GM18868 (cell line): ENCODE measurements at regions not wholly inside any gene's neighbourhood (a gene's known extent, or its start where the extent isn't known, plus 50 kb on each side); places are given as distances from the start of the nearest gene placed in this dataset.

Experiments used
- ATAC-seq: cut with Tn5 transposase; IDR thresholded peaks from one replicate; pipeline ENCODE4 v1.9.1; 2021; ENCODE audit warnings: mild to moderate bottlenecking, moderate library complexity; ENCODE audit not compliant: unreplicated experiment

DNA sequence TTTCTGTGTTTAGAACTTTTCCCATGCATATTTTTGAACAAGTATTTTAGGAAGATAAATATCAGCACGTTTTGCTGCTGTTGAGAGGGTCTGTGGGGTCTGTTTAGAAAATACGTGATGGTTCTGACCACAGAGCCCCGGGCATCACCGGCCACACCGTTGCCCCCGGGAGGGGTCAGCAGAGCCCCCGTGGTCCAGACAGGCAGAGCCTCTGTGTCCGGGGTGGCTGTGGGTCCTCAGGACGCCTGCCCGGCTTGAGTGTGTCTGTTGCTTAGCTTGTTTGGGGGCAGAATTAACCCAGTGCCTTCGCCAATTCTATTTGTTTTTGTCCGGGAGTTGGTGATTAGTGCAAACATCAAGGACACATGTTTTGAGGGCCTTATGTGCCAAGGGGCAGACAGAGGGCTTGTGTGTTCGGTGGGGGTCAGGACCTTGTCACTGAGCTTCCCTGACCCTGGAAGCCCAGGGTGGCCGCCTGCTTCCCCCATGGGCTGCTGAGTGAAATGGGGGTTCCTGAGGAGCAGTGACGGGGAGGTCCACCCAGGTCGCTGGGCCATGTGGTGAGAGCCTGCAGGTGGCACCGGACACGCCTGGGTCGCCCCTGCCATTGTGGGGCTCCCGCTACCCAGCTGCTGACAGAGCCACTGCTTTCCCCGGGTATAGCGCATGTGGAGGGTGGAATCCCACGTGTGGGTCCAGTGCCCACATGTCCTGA, 122.2 kb downstream of the SIK1 start:
- ATAC-seq = no peak

DNA sequence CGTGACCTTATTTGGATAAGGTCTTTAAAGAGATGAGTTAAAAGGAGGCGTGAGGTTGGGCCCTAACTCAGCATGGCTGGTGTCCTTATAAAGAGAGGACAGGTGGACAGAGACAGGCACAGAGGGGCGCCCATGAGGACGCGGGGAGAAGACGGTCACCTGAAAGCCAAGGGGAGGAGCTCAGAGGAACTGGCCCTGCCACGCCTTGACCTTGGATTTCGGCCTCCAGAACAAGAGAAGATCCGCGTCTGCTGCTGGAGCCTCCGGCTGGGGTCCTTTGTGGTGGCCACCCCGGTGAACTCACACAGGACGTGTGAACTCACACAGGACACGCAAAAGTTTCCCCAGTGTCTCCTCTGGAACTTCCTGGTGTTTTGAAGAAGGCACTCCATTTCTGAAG, 122.7 kb downstream of the SIK1 start:
- ATAC-seq = no peak

DNA sequence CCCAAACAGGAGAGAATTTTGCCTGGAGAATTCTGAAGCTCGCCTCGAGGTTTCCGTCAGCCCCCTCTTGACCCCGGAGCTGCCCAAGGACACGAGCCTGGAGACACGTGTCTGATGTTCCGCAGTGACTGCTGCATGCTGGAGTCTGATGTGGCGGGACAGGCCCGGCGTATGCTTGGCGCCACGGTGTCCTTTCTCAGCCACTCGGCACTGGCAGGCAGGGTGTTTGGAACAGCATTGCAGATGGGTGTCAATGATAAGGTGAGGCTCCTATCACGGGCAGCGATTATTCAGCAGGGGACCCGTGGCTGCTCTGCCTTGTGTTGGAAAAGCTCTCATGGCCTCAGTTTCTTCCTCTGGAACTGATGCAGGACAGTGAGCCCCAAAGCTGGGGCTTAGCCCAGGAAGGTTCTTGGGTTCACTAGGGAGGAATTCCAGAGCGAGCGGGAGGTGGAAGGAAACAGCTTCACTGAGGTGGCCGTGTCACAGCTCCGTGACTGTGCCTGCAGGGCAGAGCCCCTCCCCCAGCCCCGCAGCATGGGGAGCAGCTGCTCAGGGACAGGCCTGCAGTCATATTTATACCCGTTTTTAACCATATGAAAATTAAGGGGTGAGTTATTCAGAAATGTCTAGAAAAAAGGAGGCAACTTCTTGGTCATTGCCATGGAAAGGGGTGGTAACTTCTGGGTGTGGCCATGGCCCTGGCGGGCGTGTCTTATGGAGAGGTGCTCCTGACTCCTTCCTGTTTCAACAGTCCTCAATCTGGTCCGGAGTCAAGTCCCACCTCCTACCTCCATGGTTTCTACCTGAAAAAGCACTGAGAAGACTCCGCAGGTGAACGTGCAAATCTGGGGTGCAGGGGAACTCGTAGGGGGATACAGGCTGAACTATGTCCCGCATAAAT, 123.4 kb downstream of the SIK1 start:
- ATAC-seq = no peak

DNA sequence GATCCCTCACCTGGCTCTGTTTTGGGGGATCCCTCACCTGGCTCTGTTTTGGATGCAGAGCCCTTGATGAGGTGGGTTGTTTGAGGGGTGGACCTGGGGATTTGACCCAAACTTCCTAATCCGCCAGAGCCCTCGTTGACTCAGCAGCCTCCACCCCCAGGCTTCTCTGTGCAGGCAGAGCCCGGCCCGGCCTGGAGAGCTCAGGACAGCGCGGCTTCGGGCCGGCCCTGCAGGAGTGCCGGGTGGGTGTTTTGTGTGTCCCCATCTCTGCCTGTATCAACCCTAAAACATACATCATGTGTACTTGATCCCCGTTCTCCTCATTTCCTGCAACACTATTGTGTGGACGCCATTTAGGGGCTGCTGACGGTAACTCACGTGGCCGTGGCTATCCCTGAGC, 124.2 kb downstream of the SIK1 start:
- ATAC-seq = no peak

DNA sequence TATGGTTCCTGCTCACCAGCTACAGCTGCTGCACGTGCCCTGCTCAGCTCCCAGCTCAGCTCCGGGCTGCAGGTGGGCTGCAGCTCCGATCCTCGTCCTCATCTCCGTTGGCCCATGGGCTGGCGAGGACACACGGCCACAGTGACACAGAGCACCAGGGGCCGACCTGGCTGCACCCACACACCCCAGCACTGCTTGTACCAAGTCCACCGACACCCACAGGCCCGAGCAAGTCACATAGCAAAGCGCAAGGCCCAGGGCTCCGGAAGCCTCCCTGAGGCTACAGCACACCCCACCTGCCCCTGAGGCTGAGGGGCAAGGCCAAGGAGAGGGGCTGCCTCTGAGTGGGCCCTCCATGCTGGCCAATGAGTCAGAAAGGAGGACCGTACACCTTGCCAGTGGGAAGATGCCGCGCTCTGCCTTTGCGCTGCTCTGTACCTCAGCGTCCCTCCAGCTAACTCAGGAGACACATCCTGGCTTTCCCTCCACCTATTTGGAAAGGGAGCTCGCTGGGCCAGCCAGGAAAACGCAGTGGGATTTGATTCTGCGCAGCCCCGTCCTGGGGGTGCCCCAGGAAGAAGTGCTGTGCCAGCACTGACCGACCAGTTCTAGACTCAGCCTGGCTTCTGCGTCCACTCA, 124.8 kb downstream of the SIK1 start:
- ATAC-seq = no peak

DNA sequence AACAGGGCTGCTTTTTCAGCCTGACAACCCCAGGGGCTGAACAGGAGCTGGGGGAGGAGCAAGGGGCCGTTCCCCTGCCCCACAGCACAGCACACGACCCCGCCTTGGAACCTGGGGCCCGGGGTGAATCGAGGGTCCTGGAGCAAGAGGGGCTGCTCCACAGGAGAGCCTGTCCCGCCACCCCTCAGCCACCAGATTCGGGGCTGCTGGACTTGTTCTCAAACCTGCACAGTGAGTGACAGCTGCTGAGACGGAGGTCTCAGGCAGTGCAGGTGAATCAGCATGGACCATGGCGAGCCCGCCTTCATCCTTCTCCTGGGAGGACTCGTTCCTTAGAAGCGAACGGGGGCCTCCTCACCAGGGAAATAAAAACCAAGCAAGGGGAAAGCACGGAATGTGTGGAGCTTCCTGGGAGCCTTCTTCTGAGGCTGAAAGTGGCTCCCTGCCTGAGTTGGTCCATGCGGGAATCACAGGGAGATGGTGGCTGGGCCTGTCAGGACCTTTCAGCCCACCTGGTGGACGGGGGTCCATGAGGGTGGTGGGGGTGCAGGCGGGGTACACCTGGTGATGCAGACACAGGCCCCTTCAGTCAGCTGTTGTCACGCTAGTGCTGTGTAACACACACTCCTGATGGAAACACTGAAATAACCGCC, 125.4 kb downstream of the SIK1 start:
- ATAC-seq = no peak

DNA sequence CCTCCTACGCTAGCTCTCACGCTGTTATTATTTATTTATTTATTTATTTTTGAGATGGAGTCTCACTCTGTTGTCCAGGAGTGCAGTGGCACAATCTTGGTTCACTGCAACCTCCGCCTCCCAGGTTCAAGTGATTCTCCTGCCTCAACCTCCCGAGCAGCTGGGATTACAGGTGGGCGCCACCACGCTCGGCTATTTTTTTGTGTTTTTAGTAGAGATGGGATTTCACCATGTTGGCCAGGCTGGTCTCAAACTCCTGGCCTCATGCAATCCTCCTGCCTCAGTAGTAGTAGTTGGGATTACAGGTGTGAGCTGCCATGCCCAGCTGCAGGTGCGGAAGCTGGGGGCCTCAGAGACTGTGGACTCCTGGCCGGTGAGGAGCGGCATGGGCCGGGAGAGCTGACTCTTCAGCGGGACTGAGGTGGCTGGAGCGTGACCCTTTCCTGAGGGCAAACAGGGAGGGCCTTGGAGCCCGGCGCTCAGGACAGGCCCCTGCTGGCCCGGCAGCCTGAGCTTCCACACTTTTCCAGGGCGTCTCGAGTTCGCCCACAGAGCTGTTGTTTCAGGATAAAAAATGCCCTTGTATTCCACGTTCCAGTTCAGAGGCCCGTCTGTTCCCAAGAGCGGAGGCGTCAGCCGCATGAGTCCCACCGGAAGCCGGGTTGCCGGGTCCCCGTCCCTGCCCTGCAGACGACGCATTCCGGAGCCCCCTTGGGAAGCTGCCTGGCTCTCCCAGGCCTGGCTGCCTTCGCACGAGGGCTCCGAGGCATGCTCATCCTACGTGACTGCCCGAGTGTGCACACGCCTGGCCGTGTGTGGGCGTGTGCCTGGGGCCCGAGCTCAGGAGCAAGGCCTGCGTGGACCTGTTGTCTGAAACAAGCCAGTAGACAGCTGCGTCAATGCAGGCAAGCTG, 126.2 kb downstream of the SIK1 start:
- ATAC-seq = no peak

DNA sequence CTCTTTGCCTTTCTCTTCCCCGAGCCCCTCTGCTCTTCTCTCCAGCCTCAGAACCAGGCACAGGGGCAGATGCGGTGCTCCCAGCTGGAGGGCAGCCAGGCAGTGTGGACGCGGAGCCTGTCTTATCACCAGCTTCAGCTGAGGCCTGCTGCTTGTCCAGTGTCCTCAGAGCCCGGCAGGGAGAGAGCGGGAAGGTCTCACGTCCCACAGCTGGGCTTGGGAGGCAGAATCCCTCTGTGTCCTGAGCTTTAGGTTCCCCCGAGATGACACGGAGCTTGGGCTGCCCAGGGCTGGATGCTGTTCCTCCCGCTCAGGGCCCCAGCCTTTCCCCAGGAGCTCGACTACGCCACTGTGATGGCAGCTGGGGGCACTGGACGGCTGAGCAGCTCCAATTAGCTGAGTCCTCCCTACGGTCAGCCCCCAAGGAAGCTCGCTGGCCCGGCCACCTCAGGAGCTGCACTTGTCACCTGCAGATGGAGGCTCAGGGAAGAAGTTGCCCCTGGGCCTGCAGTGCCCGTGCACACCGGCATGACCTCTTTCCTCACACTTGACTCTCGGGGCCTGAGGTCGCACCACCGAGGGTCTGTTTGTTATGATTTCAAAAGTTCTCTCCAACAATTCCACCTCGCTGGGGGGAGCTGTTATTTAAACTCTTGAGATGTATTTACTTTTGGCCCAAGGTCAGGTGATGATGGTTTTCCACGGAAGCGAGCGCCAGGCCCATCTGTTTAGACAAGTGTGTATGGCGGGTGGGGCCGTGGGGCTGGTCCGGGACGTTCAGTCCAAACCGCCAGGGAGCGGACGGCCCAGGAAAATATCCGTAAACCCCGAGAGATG, 127.3 kb downstream of the SIK1 start:
- ATAC-seq = no peak

DNA sequence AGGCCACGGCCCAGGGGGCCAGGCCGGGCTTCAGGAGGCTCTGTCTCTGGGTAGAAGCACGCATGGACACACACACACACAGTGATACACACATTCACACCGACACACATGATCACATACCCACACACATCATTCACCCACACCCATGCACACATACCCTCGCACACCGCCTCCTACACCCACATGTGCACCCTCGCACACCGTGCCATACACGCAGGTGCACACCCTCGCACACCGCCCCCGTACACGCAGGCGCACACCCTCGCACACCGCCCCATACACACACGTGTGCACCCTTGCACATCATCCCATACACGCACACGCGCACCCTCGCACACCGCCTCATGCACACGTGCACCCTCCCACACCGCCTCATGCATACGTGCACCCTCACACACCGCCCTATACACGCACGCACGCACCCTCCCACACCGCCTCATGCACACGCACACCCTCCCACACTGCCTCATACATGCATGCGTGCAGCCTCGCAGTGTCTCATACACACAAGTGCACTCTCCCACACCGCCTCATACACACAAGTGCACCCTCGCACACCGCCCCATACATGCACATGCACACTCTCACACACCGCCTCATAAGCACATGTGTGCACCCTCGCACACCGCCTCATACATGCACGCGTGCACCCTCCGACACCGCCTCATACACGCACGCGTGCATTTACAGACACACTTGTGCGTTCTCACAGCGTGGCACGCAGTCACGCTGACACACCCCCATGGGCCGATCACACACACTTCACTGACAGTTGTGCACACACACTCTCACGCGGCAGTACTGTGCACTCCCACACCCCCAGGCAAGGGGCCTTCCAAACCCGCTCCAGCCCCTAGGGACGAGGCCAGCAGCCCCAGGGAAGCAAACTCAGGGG, 128.1 kb downstream of the SIK1 start:
- no peak for ATAC-seq

DNA sequence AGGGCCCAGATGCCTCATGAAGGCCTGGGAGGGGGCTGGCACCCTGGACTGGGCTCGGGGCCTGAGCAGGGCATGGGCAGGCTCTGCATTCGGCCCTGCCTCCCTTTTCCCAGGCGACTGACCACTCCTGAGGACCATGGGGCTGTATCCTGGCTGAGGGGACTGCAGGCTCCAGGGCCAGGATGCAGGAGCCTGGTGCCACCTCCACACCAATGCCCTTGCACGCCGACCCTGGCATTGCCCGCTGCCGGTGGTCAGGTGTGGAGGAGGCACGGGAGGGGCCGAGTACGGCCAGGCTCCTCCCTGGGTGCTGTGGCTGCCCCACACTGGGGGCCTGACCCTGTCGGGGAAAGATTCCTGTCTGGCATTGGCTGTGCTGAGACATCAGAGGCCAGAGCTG, 128.9 kb downstream of the SIK1 start:
- no peak for ATAC-seq

DNA sequence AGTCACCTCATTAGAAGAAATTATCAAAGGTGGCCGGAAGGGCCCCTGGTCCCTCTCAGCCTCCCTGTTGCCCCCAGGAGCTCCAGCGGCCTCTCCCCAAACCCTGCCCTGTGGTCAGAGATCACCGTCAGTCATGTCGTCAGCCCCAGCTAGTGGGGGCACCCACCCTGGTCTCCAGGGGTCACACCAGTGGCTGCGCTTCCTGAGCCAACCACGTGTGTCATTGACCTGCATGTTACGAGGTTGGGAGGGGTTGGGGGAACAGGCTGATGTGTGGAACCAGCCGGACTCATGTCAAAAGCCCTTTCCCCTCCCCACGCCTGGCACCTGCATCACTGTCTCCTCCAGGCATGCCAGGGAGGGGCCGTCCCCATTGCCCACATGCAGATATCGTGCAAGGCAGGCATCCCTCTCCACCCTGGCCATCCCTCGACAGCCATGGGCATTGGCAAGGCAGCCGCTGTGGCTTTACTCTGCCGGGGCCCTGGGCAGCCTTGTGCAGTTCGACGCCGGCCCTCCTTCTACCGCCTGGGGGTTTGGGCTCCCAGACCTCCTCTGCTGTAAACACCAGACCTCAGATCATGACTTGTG, 128.7 kb downstream of the CRYAA start:
- no peak for ATAC-seq

DNA sequence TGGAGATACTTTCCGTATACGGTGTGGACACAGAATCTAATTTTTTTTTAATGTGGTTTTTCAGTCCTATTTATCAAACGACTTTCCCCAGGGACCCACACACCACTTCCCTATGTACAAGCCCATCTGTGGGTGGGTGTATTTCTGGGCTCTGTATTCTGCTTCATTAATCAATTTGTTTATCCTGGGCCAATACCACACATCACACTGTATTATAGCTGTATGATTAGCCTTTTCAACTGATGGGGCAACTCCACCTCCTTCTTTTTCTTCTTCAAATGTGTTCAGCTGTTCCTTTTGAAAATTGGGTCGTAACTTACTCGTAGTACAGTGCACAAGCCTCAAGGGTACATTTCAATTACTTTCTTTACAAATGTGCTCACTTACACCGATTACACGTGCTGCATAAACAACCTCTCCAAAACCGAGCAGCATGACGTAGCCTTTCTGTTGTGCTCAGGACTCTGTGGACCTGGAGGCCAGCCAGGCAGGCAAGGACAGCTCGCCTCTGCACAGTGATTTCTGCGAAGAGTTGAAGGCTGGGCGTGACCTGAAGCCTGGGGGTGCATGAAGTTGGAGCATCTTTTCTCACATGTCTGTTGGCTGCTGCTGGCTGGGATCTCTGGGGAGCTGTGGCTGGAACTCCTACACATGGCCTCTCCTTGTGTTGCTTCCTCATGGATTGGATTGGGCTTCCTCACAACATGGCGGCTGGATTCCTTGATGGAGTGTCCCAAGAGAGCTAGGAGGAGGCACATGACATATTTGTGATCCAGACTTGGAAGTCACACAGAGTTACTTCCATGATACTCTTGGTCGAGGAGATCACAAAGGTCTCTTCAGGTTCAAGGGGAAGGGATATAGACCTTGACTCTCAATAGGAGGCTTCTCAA, 126.5 kb downstream of the CRYAA start:
- no peak for ATAC-seq

DNA sequence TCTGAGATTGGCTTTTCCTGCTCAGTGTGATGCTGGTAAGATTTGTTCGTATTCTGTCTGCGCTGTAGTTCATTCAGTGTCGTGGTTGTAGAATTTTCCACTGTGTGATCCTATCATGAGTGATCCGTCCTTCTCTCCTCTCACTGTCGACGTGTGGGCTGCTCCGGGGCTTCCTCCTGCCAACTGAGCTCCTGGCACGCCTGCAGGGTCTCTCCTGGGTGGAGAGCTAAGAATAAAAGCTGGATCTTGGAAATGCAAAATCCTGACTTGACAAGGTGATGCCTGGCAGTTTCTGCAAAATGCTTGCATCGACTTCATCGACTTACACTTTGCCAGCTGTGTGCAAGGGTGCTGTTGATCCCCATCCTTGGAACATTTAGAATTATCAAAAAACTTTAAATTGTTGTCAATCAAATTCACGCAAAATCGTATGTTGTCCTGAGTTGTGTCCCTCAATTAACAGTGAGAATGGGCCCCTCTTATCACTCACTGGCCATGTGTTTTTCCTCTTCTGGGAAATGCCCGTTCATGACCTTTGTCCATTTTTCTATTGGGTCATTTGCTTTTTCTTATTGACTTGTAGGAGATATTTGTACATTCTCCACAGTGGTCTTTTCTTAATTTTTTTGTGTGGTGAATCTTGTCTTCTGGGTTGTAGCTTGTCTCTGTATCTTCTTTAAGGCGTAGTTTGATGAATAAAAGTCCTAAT, 125.5 kb downstream of the CRYAA start:
- no peak for ATAC-seq

DNA sequence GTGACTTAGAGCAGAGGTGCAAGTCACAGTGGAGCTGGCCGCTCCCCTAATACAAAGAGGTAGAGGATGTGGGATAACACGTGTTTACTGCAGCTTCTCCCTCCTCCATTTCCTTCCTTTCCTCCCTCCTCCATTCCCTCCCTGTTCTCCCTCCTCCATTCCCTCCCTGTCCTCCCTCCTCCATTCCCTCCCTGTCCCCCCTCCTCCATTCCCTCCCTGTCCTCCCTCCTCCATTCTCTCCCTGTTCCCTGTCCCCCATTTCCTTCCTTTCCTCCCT, 124.0 kb downstream of the CRYAA start:
- ATAC-seq = no peak

DNA sequence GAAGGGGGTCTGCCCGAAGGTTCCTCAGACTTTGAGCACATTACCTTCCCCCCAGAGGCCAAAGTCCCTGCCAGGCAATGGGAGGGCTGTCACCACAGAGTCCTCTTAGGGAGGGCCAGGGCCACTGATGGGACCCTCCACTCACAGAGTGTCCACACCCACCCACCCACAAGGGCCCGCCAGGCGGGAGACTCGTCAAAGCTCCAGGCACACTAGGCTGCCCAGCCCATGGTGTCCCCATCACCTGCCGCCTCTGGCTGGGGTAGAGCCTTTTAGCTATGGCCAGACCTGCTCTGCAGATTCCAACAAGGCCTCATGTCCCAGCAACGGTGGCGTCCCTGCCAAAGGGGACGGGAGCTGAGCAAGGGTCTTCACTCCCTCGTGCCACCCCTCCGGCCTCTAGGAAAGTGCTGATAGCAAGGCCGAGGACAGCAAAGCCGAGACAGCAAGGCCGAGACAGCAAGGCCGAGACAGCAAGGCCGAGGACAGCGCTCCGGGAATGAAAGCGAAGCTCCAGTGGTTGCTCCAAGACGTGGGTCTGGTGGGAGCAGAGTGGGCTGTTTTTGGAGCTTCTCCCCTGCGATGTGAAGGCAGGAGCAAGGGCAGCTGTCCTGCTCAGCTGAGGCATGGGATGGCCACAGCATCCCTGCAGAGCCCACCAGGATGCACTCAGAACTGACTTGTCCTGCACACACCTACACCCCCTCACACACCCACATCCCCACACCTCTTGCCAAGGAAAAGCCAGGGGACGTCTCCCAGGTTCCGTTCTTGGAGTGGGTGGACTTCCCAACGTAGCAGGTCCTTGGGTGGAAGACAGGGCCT, 123.4 kb downstream of the CRYAA start:
- no peak for ATAC-seq
